K562 (cell line): ENCODE measurements at regions not wholly inside any gene's neighbourhood (a gene's known extent, or its start where the extent isn't known, plus 50 kb on each side); places are given as distances from the start of the nearest gene placed in this dataset.

Experiments
- CTCF ChIP-seq, 3 experiments: IDR thresholded peaks in 2 of 3; conservative IDR thresholded peaks in 1 of 3; 2 replicates each; pipeline ENCODE4 v1.5.1; 2011 to 2012; ENCODE audit warnings: low read length in 3 of 3, mild to moderate bottlenecking in 3 of 3, control low read depth in 2 of 3, improper control_type of control experiment in 1 of 3, inconsistent platforms in 1 of 3, low read depth in 1 of 3, mixed read lengths in 1 of 3, moderate library complexity in 1 of 3; ENCODE audit not compliant: insufficient read depth in 2 of 3
- FOSL1 ChIP-seq: fragments of 200-800 bp; sonication (Bioruptor generic); conservative IDR thresholded peaks from 2 replicates; pipeline ENCODE4 v1.6.1; 2016; ENCODE audit warnings: missing genetic modification characterization, missing compliant biosample characterization
- REST ChIP-seq, 2 experiments: fragments of 450-650 bp; formaldehyde crosslinking in 1 of 2; IDR thresholded peaks; 2 replicates each; pipeline versions ENCODE4 v1.4.0 to v1.6.1; 2014 to 2020; ENCODE audit warnings: mild to moderate bottlenecking in 2 of 2, borderline replicate concordance in 1 of 2, low read depth in 1 of 2
- SIX5 ChIP-seq, 2 experiments: IDR thresholded peaks; 2 replicates each; pipeline ENCODE4 v1.6.1; 2011; ENCODE audit warnings: low read length in 2 of 2, borderline replicate concordance in 1 of 2, low read depth in 1 of 2, mild to moderate bottlenecking in 1 of 2, moderate library complexity in 1 of 2; ENCODE audit not compliant: insufficient read depth in 1 of 2
- TAF1 ChIP-seq: IDR thresholded peaks from 2 replicates; pipeline ENCODE4 v1.6.1; 2011; ENCODE audit warnings: mild to moderate bottlenecking, low read length, moderate library complexity; ENCODE audit not compliant: insufficient read depth, control insufficient read depth, severe bottlenecking; ENCODE audit errors: extremely low read depth

GRCh38 chr13:73603646-73604045, 530.6 kb downstream of the KLF12 start:
- TF ChIP-seq TAF1 (no peak), SIX5 (IDR thresholded peaks at IDR 0.05; ENCODE audit: borderline replicate concordance in 1 of 2, insufficient read depth in 1 of 2, low read depth in 1 of 2, low read length in 2 of 2) (no peak), FOSL1 (tag) (no peak), REST (IDR thresholded peaks at IDR 0.05; ENCODE audit: borderline replicate concordance) (no peak), REST (CRISPR knock-in tag; IDR thresholded peaks at IDR 0.05; ENCODE audit: low read depth) (no peak), CTCF (IDR thresholded peaks at IDR 0.05 in 2 of 3, conservative IDR thresholded peaks at IDR 0.05 in 1 of 3; ENCODE audit: insufficient read depth in 2 of 3, low read depth in 1 of 3, low read length in 3 of 3) (no peak)
